ENCODE measurements at regions not wholly inside any gene's neighbourhood (a gene's known extent, or its start where the extent isn't known, plus 50 kb on each side); places are given as distances from the start of the nearest gene placed in this dataset.

GRCh38 chr16:82470620-82471152 lies 156.1 kb upstream of the CDH13 start (continued):
- TF ChIP-seq MYPOP (CRISPR knock-in tag; IDR thresholded peaks at IDR 0.05) (no peak), ZBTB40 (IDR thresholded peaks at IDR 0.05) (no peak), ZBTB40 (CRISPR knock-in tag; IDR thresholded peaks at IDR 0.05) (no peak), ZFP91 (CRISPR knock-in tag; IDR thresholded peaks at IDR 0.05; ENCODE audit: borderline replicate concordance) (no peak), ETS1 (CRISPR knock-in tag; IDR thresholded peaks at IDR 0.05) (no peak), MEIS2 (CRISPR knock-in tag; IDR thresholded peaks at IDR 0.05) (no peak)
- TF ChIP-seq, protein P1, sequence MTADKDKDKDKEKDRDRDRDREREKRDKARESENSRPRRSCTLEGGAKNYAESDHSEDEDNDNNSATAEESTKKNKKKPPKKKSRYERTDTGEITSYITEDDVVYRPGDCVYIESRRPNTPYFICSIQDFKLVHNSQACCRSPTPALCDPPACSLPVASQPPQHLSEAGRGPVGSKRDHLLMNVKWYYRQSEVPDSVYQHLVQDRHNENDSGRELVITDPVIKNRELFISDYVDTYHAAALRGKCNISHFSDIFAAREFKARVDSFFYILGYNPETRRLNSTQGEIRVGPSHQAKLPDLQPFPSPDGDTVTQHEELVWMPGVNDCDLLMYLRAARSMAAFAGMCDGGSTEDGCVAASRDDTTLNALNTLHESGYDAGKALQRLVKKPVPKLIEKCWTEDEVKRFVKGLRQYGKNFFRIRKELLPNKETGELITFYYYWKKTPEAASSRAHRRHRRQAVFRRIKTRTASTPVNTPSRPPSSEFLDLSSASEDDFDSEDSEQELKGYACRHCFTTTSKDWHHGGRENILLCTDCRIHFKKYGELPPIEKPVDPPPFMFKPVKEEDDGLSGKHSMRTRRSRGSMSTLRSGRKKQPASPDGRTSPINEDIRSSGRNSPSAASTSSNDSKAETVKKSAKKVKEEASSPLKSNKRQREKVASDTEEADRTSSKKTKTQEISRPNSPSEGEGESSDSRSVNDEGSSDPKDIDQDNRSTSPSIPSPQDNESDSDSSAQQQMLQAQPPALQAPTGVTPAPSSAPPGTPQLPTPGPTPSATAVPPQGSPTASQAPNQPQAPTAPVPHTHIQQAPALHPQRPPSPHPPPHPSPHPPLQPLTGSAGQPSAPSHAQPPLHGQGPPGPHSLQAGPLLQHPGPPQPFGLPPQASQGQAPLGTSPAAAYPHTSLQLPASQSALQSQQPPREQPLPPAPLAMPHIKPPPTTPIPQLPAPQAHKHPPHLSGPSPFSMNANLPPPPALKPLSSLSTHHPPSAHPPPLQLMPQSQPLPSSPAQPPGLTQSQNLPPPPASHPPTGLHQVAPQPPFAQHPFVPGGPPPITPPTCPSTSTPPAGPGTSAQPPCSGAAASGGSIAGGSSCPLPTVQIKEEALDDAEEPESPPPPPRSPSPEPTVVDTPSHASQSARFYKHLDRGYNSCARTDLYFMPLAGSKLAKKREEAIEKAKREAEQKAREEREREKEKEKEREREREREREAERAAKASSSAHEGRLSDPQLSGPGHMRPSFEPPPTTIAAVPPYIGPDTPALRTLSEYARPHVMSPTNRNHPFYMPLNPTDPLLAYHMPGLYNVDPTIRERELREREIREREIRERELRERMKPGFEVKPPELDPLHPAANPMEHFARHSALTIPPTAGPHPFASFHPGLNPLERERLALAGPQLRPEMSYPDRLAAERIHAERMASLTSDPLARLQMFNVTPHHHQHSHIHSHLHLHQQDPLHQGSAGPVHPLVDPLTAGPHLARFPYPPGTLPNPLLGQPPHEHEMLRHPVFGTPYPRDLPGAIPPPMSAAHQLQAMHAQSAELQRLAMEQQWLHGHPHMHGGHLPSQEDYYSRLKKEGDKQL (CRISPR knock-in tag; IDR thresholded peaks at IDR 0.05; ENCODE audit: low read depth): no peak
- TF ChIP-seq, protein P2, sequence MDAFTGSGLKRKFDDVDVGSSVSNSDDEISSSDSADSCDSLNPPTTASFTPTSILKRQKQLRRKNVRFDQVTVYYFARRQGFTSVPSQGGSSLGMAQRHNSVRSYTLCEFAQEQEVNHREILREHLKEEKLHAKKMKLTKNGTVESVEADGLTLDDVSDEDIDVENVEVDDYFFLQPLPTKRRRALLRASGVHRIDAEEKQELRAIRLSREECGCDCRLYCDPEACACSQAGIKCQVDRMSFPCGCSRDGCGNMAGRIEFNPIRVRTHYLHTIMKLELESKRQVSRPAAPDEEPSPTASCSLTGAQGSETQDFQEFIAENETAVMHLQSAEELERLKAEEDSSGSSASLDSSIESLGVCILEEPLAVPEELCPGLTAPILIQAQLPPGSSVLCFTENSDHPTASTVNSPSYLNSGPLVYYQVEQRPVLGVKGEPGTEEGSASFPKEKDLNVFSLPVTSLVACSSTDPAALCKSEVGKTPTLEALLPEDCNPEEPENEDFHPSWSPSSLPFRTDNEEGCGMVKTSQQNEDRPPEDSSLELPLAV (CRISPR knock-in tag; conservative IDR thresholded peaks at IDR 0.05; ENCODE audit: low read depth): no peak
